NB4 (cell line): ENCODE measurements at regions not wholly inside any gene's neighbourhood (a gene's known extent, or its start where the extent isn't known, plus 50 kb on each side); places are given as distances from the start of the nearest gene placed in this dataset.

ENCODE experiments used
- CTCF ChIP-seq: IDR thresholded peaks from one replicate; pipeline ENCODE4 v1.5.1; 2012; ENCODE audit warnings: low read depth, low read length
- POLR2A ChIP-seq: IDR thresholded peaks from 2 replicates; pipeline ENCODE4 v1.6.1; 2011; ENCODE audit warnings: mild to moderate bottlenecking; ENCODE audit not compliant: insufficient read length; ENCODE audit errors: extremely low read depth

DNA sequence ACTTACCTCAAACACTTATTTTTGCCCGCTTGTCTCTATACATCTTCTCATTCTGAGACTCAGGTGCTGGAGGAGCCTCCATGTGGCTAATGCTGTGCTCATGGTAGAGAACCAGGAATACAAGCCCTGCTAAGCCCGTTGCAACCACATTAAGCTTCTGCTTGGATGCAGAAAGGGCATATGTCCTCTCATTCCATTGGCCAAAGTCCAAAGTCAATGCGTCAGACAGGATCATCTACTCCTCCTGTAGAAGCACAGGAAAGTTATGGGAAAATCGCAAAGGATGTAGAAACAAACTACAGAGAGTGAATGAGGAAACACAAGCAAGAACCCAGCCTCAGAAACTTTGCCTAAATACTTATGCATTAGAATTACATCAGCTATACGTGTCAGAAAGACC is 124.5 kb upstream of the AGA start:
- TF ChIP-seq POLR2A (no peak), CTCF (no peak)
